Spinal cord (tissue), 9 donors: ENCODE measurements at regions not wholly inside any gene's neighbourhood (a gene's known extent, or its start where the extent isn't known, plus 50 kb on each side); places are given as distances from the start of the nearest gene placed in this dataset.
A peak's percentile ranks its signal among the peaks of the same experiment; 100 is the strongest.

Source experiments
- DNase-seq, 6 donors: peaks; one replicate each; pipeline versions ENCODE4 v3.0.0 to v3.0.0-alpha.2; 2013 to 2015; ENCODE audit warnings: low spot score in 6 of 6, low read depth in 4 of 6
- H3K27ac ChIP-seq: one replicate; pipeline ENCODE4 v1.5.1; 2013; ENCODE audit warnings: low read depth, low read length, control low read depth
- H3K27me3 ChIP-seq: one replicate; pipeline ENCODE4 v1.6.1; 2013; ENCODE audit warnings: low read length; ENCODE audit not compliant: control insufficient read depth, insufficient read depth
- H3K36me3 ChIP-seq: one replicate; pipeline ENCODE4 v1.6.1; 2013; ENCODE audit warnings: low read length; ENCODE audit not compliant: control insufficient read depth, insufficient read depth
- H3K4me1 ChIP-seq: one replicate; pipeline ENCODE4 v1.6.1; 2013; ENCODE audit warnings: low read length; ENCODE audit not compliant: control insufficient read depth, insufficient read depth
- H3K4me3 ChIP-seq: one replicate; pipeline ENCODE4 v1.5.1; 2013; ENCODE audit warnings: low read depth, low read length, control low read depth
- H3K9me3 ChIP-seq: one replicate; pipeline ENCODE4 v1.6.1; 2013; ENCODE audit warnings: low read length; ENCODE audit not compliant: control insufficient read depth, insufficient read depth
- WGBS: methylation state at CpG from one replicate; pipeline ENCODE4 v1.1.5; 2013; ENCODE audit warnings: missing lambda C conversion rate; ENCODE audit not compliant: insufficient coverage; 5-methylcytosine and 5-hydroxymethylcytosine counted together
- donor health status: healthy.

- Histone ChIP-seq H3K4me3 (no peak overlapping the region), H3K4me1 (no peaks in the 10 kb centered on the region), H3K36me3 (no peaks in the 10 kb centered on the region), H3K9me3 (no peaks in the 10 kb centered on the region), H3K27me3 (no peaks in the 10 kb centered on the region), H3K27ac (no peak overlapping the region)
- DNase-seq = no peak
- 36% methylated on average over 1 of the region's 1 CpG for WGBS
Measured at GRCh38 chr1:95935719-95936118, 701.7 kb downstream of the RWDD3 start.

- Histone ChIP-seq H3K36me3 (no peaks in the 10 kb centered on the region), H3K4me3 (no peak overlapping the region), H3K27ac (no peak overlapping the region), H3K9me3 (no peaks in the 10 kb centered on the region), H3K4me1 (no peaks in the 10 kb centered on the region), H3K27me3 (no peaks in the 10 kb centered on the region)
- 100% methylated on average over 1 of the region's 3 CpGs for WGBS
- DNase-seq = no peak
Measured at GRCh38 chr1:95941121-95941798, 707.2 kb downstream of the RWDD3 start.

- Histone ChIP-seq H3K9me3 (no peaks in the 10 kb centered on the region), H3K4me3 (no peak overlapping the region)
- no peak for DNase-seq
Measured at GRCh38 chr1:95948023-95948422, 714.0 kb downstream of the RWDD3 start.

GRCh38 chr1:95951371-95952102 lies 717.5 kb downstream of the RWDD3 start:
- H3K36me3 ChIP-seq = no peaks in the 10 kb centered on the region
- H3K4me1 ChIP-seq = no peaks in the 10 kb centered on the region
- no peak overlapping the region for H3K27ac ChIP-seq
- WGBS = 90% methylated on average over 2 of the region's 12 CpGs
- no peak for DNase-seq
- no peak overlapping the region for H3K4me3 ChIP-seq
- H3K27me3 ChIP-seq = no peaks in the 10 kb centered on the region
- no peaks in the 10 kb centered on the region for H3K9me3 ChIP-seq

More at GRCh38 chr1:95948023-95948422, 714.0 kb downstream of the RWDD3 start:
- Histone ChIP-seq H3K4me1 (no peaks in the 10 kb centered on the region), H3K27me3 (no peaks in the 10 kb centered on the region), H3K27ac (no peak overlapping the region), H3K36me3 (no peaks in the 10 kb centered on the region)

GRCh38 chr1:95953015-95953414 lies 719.0 kb downstream of the RWDD3 start:
- no peak overlapping the region for H3K27ac ChIP-seq
- 29% methylated on average over 1 of the region's 4 CpGs for WGBS
- no peaks in the 10 kb centered on the region for H3K9me3 ChIP-seq
- no peaks in the 10 kb centered on the region for H3K27me3 ChIP-seq
- H3K36me3 ChIP-seq = no peaks in the 10 kb centered on the region
- no peaks in the 10 kb centered on the region for H3K4me1 ChIP-seq
- peak in 5 of 6 donors; percentile 18 to 93 (median 46) for DNase-seq
- no peak overlapping the region for H3K4me3 ChIP-seq

GRCh38 chr1:95954585-95954984 lies 720.6 kb downstream of the RWDD3 start:
- no peak overlapping the region for H3K27ac ChIP-seq
- peak in 1 of 6 donors; percentile 70 for DNase-seq
- no peaks in the 10 kb centered on the region for H3K4me1 ChIP-seq
- WGBS = no CpG with 5 or more reads among the region's 3 CpGs
- no peak overlapping the region for H3K4me3 ChIP-seq
- H3K9me3 ChIP-seq = no peaks in the 10 kb centered on the region
- H3K27me3 ChIP-seq = no peaks in the 10 kb centered on the region
- H3K36me3 ChIP-seq = no peaks in the 10 kb centered on the region

- Histone ChIP-seq H3K4me3 (no peak overlapping the region), H3K36me3 (no peaks in the 10 kb centered on the region), H3K9me3 (no peaks in the 10 kb centered on the region), H3K27ac (no peak overlapping the region), H3K27me3 (no peaks in the 10 kb centered on the region), H3K4me1 (no peaks in the 10 kb centered on the region)
- DNase-seq = no peak
Measured at GRCh38 chr1:95956215-95956614, 722.2 kb downstream of the RWDD3 start.

GRCh38 chr1:95957748-95958147 lies 723.7 kb downstream of the RWDD3 start:
- Histone ChIP-seq H3K9me3 (no peaks in the 10 kb centered on the region), H3K4me3 (no peak overlapping the region), H3K36me3 (no peaks in the 10 kb centered on the region), H3K27me3 (no peaks in the 10 kb centered on the region), H3K27ac (no peak overlapping the region), H3K4me1 (no peaks in the 10 kb centered on the region)
- no peak for DNase-seq
- no CpG with 5 or more reads among the region's 1 CpG for WGBS

GRCh38 chr1:95966866-95967265 lies 732.9 kb downstream of the RWDD3 start:
- no peaks in the 10 kb centered on the region for H3K36me3 ChIP-seq
- H3K27me3 ChIP-seq = no peaks in the 10 kb centered on the region
- no peak for DNase-seq
- H3K27ac ChIP-seq = no peak overlapping the region
- no peak overlapping the region for H3K4me3 ChIP-seq
- H3K9me3 ChIP-seq = no peaks in the 10 kb centered on the region
- no peaks in the 10 kb centered on the region for H3K4me1 ChIP-seq

GRCh38 chr1:95974586-95974985 lies 740.6 kb downstream of the RWDD3 start:
- Histone ChIP-seq H3K36me3 (no peaks in the 10 kb centered on the region), H3K27ac (no peak overlapping the region), H3K9me3 (no peaks in the 10 kb centered on the region), H3K4me3 (no peak overlapping the region), H3K4me1 (no peaks in the 10 kb centered on the region), H3K27me3 (no peaks in the 10 kb centered on the region)
- DNase-seq = no peak
